HepG2 (cell line): ENCODE measurements at regions not wholly inside any gene's neighbourhood (a gene's known extent, or its start where the extent isn't known, plus 50 kb on each side); places are given as distances from the start of the nearest gene placed in this dataset.

Experiments used
- ATAC-seq: fragments of 200-7000 bp; cut with Tn5 transposase; 3 replicates; pipeline ENCODE4 v1.9.1; 2020; ENCODE audit warnings: mild to moderate bottlenecking, moderate library complexity
- BruUV-seq: library from RNA; stranded (reverse); fragments of 400-500 nt; replicated peaks from 2 replicates; lab custom pipeline; 2021; lab: Mats Ljungman, UMichigan
- CTCF ChIA-PET: fragments of 300-600 bp; formaldehyde crosslinking; extraction: SDS; loops from one replicate; lab custom pipeline; 2021; ENCODE audit warnings: low total read pairs, inconsistent platforms, low intra/inter-chr PET ratio; lab: Yijun Ruan, JAX
- POLR2A ChIA-PET: fragments of 350-600 bp; sonication (Branson Sonifier 250); formaldehyde crosslinking; loops from one replicate; lab custom pipeline; 2020; ENCODE audit warnings: antibody characterized with exemption, inconsistent platforms; lab: Yijun Ruan, JAX
- DNase-seq: peaks from one replicate; pipeline ENCODE4 v3.0.0-alpha.2; 2015; ENCODE audit warnings: low spot score
- FAIRE-seq: peaks from 3 replicates; lab custom pipeline; 2011; peaks lifted over from hg19 to GRCh38; lab: Jason Lieb, UNC
- H2AFZ ChIP-seq: one replicate; pipeline ENCODE4 v1.6.1; 2011; ENCODE audit warnings: low read length, inconsistent platforms
- H3K27ac ChIP-seq: fragments of 300-600 bp; 3 replicates; pipeline ENCODE4 v1.8.0; 2011; ENCODE audit warnings: mixed run types, mild to moderate bottlenecking, mixed read lengths, low read length, inconsistent platforms; ENCODE audit not compliant: insufficient read depth; ENCODE audit errors: extremely low read length
- H3K27me3 ChIP-seq, 2 experiments: fragments of 200-600 bp in 1 of 2; 2 replicates in 1 of 2; 3 replicates in 1 of 2; pipeline versions ENCODE4 v1.6.0 to v1.8.0; 2011; ENCODE audit warnings: low read length in 2 of 2, mild to moderate bottlenecking in 2 of 2, moderate library complexity in 2 of 2, inconsistent platforms in 1 of 2; ENCODE audit not compliant: insufficient read depth in 2 of 2, control insufficient read depth in 1 of 2
- H3K36me3 ChIP-seq, 2 experiments: fragments of 200-600 bp in 1 of 2; replicated peaks in 1 of 2; 2 replicates in 1 of 2; 3 replicates in 1 of 2; pipeline versions ENCODE4 v1.5.1 to v1.8.0; 2011; ENCODE audit warnings: low read length in 2 of 2, inconsistent platforms in 1 of 2; ENCODE audit not compliant: insufficient read depth in 2 of 2, control insufficient read depth in 1 of 2
- H3K4me1 ChIP-seq: 2 replicates; pipeline ENCODE4 v1.5.1; 2012; ENCODE audit warnings: low read length, inconsistent platforms; ENCODE audit not compliant: insufficient read depth
- H3K4me2 ChIP-seq: 2 replicates; pipeline ENCODE4 v1.6.0; 2011; ENCODE audit warnings: low read depth, low read length, inconsistent platforms
- H3K4me3 ChIP-seq, 3 experiments: fragments of 200-600 bp in 1 of 3; sonication (generic), shearing (Covaris generic) in 1 of 3; replicated peaks in 1 of 3; 2 replicates each; pipeline ENCODE4 v1.5.1; 2011 to 2016; ENCODE audit warnings: low read length in 3 of 3, inconsistent platforms in 2 of 3, low read depth in 2 of 3, mild to moderate bottlenecking in 2 of 3, control low read depth in 1 of 3, mixed read lengths in 1 of 3; ENCODE audit not compliant: insufficient read depth in 1 of 3
- H3K79me2 ChIP-seq: one replicate; pipeline ENCODE4 v1.6.1; 2011; ENCODE audit warnings: low read length, inconsistent platforms; ENCODE audit not compliant: insufficient read depth
- H3K9ac ChIP-seq: 2 replicates; pipeline ENCODE4 v1.6.0; 2011; ENCODE audit warnings: mild to moderate bottlenecking, low read depth, low read length, inconsistent platforms; ENCODE audit not compliant: insufficient read depth
- H3K9me3 ChIP-seq: 2 replicates; pipeline ENCODE4 v1.5.1; 2012; ENCODE audit warnings: mild to moderate bottlenecking, low read length
- H4K20me1 ChIP-seq: 2 replicates; pipeline ENCODE4 v1.6.0; 2011; ENCODE audit warnings: inconsistent platforms, mild to moderate bottlenecking, low read length, moderate library complexity; ENCODE audit not compliant: insufficient read depth
- ATAD3A ChIP-seq: sonication (generic); formaldehyde crosslinking; IDR thresholded peaks from 2 replicates; pipeline ENCODE4 v1.4.0; 2020; ENCODE audit warnings: missing genetic modification reagents
- CBX2 ChIP-seq, 2 experiments: fragments of 200-600 bp in 1 of 2; sonication (generic); formaldehyde crosslinking in 1 of 2; IDR thresholded peaks; 2 replicates each; pipeline versions ENCODE4 v1.7.0 to v1.8.1; 2018 to 2022; ENCODE audit warnings: low read depth in 2 of 2, low read length in 1 of 2, mild to moderate bottlenecking in 1 of 2, missing genetic modification reagents in 1 of 2
- FOSL2 ChIP-seq: sonication (generic); formaldehyde crosslinking; IDR thresholded peaks from 2 replicates; pipeline ENCODE4 v1.4.0; 2020; ENCODE audit warnings: missing genetic modification reagents
- GATA4 ChIP-seq: sonication (generic); IDR thresholded peaks from 2 replicates; pipeline ENCODE4 v1.6.1; 2016; ENCODE audit warnings: antibody characterized with exemption, low read depth, borderline replicate concordance
- MTA1 ChIP-seq: sonication (generic); formaldehyde crosslinking; IDR thresholded peaks from 2 replicates; pipeline ENCODE4 v1.4.0; 2020; ENCODE audit warnings: missing genetic modification reagents, mild to moderate bottlenecking, borderline replicate concordance
- MXI1 ChIP-seq: IDR thresholded peaks from 3 replicates; pipeline ENCODE4 v1.6.1; 2012; ENCODE audit warnings: low read depth, low read length, inconsistent platforms, borderline replicate concordance
- NFYB ChIP-seq: sonication (generic); formaldehyde crosslinking; IDR thresholded peaks from 2 replicates; pipeline ENCODE4 v1.4.0; 2020; ENCODE audit warnings: missing genetic modification reagents
- SMAD3 ChIP-seq: sonication (generic); formaldehyde crosslinking; IDR thresholded peaks from 2 replicates; pipeline ENCODE4 v1.4.0; 2020; ENCODE audit warnings: missing genetic modification reagents
- ZNF432 ChIP-seq: sonication (generic); formaldehyde crosslinking; IDR thresholded peaks from 2 replicates; pipeline ENCODE4 v1.5.0; 2020; ENCODE audit warnings: missing genetic modification reagents, mild to moderate bottlenecking, borderline replicate concordance
- ZNF615 ChIP-seq: sonication (generic); formaldehyde crosslinking; IDR thresholded peaks from 2 replicates; pipeline ENCODE4 v1.5.0; 2020; ENCODE audit warnings: mild to moderate bottlenecking, missing genetic modification reagents, borderline replicate concordance
- ZNF644 ChIP-seq: IDR thresholded peaks from 2 replicates; pipeline ENCODE4 v1.6.1; 2016; ENCODE audit warnings: low read depth
- ZNF75D ChIP-seq: sonication (generic); formaldehyde crosslinking; IDR thresholded peaks from 2 replicates; pipeline ENCODE4 v1.8.1; 2023; ENCODE audit warnings: missing genetic modification reagents, mild to moderate bottlenecking, borderline replicate concordance
- WGBS: methylation state at CpG from one replicate; pipeline ENCODE4 v1.1.6; 2017; ENCODE audit warnings: low lambda C conversion rate; 5-methylcytosine and 5-hydroxymethylcytosine counted together
- in situ Hi-C: cut with HindIII; loops from 2 replicates; pipeline ENCODE4 v1.10.0; 2017; ENCODE audit warnings: low pct_unique_long_range_greater_than_20kb; ENCODE audit not compliant: extremely low pct_ligation_motif_present
- intact Hi-C: fragments of 100-400 bp; cut with micrococcal nuclease; formaldehyde crosslinking; loops from one replicate; pipeline ENCODE4 v1.10.0; 2022; ENCODE audit not compliant: unreplicated experiment
- TF ChIP-seq, protein P1 (sequence below): sonication (generic); formaldehyde crosslinking; IDR thresholded peaks from 2 replicates; pipeline ENCODE4 v1.4.0; 2020; ENCODE audit warnings: missing genetic modification reagents, borderline replicate concordance
- TF ChIP-seq, protein P2 (sequence below): IDR thresholded peaks from 2 replicates; pipeline ENCODE4 v1.6.1; 2016; ENCODE audit warnings: mild to moderate bottlenecking, missing biosample characterization, missing genetic modification reagents

DNA sequence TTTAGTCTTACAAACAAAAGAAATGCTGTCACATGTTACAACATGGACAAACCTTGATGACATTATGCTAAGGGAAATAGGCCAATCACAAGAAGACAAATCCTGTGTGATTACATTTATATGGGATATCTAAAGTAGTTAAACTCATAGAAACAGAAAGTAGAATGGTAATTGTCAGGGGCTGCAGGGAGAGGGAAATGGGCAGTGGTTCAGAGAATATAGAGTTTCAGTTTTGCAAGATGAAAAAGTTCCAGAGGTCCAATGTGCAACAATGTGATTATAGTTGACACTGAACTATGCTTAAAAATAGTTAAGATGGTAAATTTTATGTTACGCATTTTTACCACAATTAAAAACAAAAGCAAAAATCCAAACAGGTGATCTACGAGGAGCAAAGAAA, 265.5 kb downstream of the NDUFS4 start:
- POLR2A ChIA-PET: no interaction called here
- H3K9ac ChIP-seq: no peak overlapping the region
- WGBS: 67% methylated on average over 2 of the region's 2 CpGs
- no peaks in the 10 kb centered on the region for H3K9me3 ChIP-seq
- no peak overlapping the region for H2AFZ ChIP-seq
- H3K27ac ChIP-seq: no peak overlapping the region
- H4K20me1 ChIP-seq: no peaks in the 10 kb centered on the region
- in situ Hi-C loops: no loop called here
- no peak for TF ChIP-seq ATAD3A (CRISPR knock-in tag)
- TF ChIP-seq GATA4: no peak
- no peak for TF ChIP-seq ZNF644
- CTCF ChIA-PET: no interaction called here
- H3K79me2 ChIP-seq: no peaks in the 10 kb centered on the region
- intact Hi-C loops: no loop called here
- DNase-seq: no peak
- no peak overlapping the region for H3K4me2 ChIP-seq
- no TSS peak for BruUV-seq
- no peak for FAIRE-seq
- no peak overlapping the region for H3K4me3 ChIP-seq
- no peaks in the 10 kb centered on the region for H3K36me3 ChIP-seq
- no peaks in the 10 kb centered on the region; a peak in 2 of 5 replicates for H3K27me3 ChIP-seq
- H3K4me1 ChIP-seq: no peaks in the 10 kb centered on the region
- ATAC-seq: no peak

DNA sequence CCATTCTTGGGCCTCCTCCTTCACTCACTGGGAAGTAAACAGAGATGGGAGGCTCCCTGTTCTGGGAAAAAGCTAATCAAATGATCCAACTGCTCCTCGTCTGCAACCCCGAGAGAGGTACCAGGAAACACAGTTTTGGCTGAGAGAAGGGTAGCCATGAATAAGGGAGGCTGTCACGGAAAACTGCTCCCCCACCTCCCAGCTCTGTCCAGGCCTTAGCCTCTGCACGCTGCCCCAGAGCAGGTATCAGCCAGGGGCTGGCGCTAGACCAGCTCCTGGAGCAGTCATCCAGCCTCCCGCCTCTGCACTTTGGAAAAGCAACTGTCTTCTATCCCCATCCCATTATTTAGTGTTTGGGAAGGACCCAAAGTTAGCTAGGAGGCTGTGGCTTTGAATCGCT, 266.1 kb downstream of the NDUFS4 start:
- Histone ChIP-seq H3K4me1 (no peaks in the 10 kb centered on the region), H2AFZ (no peak overlapping the region), H3K9me3 (no peaks in the 10 kb centered on the region), H3K27me3 (no peaks in the 10 kb centered on the region; a peak in 2 of 5 replicates), H3K4me3 (no peak overlapping the region), H3K4me2 (no peak overlapping the region), H3K9ac (no peak overlapping the region), H3K79me2 (no peaks in the 10 kb centered on the region), H4K20me1 (no peaks in the 10 kb centered on the region), H3K36me3 (no peaks in the 10 kb centered on the region), H3K27ac (no peak overlapping the region)
- BruUV-seq: no TSS peak
- in situ Hi-C loops: no loop called here
- ChIA-PET POLR2A (no interaction called here), CTCF (no interaction called here)
- ATAC-seq (peak; percentile 26; the same call in 1 of the 3 replicates), DNase-seq (no peak), FAIRE-seq (no peak)
- intact Hi-C loops: no loop called here
- WGBS: 4% methylated on average over 3 of the region's 7 CpGs
- no peak for TF ChIP-seq MTA1
- no peak for TF ChIP-seq SMAD3 (CRISPR knock-in tag)
- no peak for TF ChIP-seq MXI1
- TF ChIP-seq, protein P1, sequence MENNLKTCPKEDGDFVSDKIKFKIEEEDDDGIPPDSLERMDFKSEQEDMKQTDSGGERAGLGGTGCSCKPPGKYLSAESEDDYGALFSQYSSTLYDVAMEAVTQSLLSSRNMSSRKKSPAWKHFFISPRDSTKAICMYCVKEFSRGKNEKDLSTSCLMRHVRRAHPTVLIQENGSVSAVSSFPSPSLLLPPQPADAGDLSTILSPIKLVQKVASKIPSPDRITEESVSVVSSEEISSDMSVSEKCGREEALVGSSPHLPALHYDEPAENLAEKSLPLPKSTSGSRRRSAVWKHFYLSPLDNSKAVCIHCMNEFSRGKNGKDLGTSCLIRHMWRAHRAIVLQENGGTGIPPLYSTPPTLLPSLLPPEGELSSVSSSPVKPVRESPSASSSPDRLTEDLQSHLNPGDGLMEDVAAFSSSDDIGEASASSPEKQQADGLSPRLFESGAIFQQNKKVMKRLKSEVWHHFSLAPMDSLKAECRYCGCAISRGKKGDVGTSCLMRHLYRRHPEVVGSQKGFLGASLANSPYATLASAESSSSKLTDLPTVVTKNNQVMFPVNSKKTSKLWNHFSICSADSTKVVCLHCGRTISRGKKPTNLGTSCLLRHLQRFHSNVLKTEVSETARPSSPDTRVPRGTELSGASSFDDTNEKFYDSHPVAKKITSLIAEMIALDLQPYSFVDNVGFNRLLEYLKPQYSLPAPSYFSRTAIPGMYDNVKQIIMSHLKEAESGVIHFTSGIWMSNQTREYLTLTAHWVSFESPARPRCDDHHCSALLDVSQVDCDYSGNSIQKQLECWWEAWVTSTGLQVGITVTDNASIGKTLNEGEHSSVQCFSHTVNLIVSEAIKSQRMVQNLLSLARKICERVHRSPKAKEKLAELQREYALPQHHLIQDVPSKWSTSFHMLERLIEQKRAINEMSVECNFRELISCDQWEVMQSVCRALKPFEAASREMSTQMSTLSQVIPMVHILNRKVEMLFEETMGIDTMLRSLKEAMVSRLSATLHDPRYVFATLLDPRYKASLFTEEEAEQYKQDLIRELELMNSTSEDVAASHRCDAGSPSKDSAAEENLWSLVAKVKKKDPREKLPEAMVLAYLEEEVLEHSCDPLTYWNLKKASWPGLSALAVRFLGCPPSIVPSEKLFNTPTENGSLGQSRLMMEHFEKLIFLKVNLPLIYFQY (CRISPR knock-in tag): no peak
- no peak for TF ChIP-seq NFYB
- TF ChIP-seq ZNF432 (CRISPR knock-in tag): no peak
- TF ChIP-seq CBX2 (IDR thresholded peaks at IDR 0.05; ENCODE audit: low read depth, low read length): no peak
- no peak for TF ChIP-seq CBX2 (CRISPR knock-in tag; IDR thresholded peaks at IDR 0.05; ENCODE audit: low read depth)
- no peak for TF ChIP-seq ZNF75D
- no peak for TF ChIP-seq FOSL2 (CRISPR knock-in tag)
- no peak for TF ChIP-seq ZNF615 (CRISPR knock-in tag)
- TF ChIP-seq, protein P2, sequence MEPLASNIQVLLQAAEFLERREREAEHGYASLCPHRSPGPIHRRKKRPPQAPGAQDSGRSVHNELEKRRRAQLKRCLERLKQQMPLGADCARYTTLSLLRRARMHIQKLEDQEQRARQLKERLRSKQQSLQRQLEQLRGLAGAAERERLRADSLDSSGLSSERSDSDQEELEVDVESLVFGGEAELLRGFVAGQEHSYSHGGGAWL: no peak
